ENCODE measurements at regions not wholly inside any gene's neighbourhood (a gene's known extent, or its start where the extent isn't known, plus 50 kb on each side); places are given as distances from the start of the nearest gene placed in this dataset.

DNA sequence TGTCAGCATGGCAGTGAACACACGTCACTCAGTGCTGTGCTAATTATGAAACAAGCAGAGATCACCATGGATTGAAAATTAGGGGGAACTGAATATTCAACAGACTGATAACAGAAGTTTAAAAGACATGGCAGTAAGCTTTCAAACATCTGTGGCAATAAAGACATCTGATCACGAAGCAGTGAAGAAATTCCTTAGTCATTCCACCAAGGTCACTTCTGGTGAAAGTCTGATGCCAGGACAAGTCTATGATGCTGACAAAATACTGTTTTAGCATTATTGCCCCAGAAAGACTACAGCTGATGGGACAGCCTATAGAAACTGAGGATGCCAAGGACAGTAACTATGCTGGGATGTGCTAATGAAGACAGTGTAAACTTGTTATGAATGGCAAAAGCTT is 126.9 kb upstream of the RBM19 start:
- Histone ChIP-seq H3K18ac (ENCODE audit: low read length) (no peak overlapping the region), H3K4me2 (ENCODE audit: insufficient read depth, low read length, poor library complexity, severe bottlenecking) (no peak overlapping the region), H2BK5ac (ENCODE audit: low read length) (no peak overlapping the region), H3K23ac (ENCODE audit: low read depth, low read length, poor library complexity) (no peak overlapping the region), H3K4me3 (ENCODE audit: low read length in 2 of 2) (no peak overlapping the region), H2BK15ac (ENCODE audit: low read length) (no peak overlapping the region), H3K36me3 (replicated peaks in 1 of 2; ENCODE audit: control insufficient read depth in 2 of 2, insufficient read depth in 2 of 2, low read length in 2 of 2) (no peaks in the 10 kb centered on the region), H3K9me3 (replicated peaks in 1 of 2; ENCODE audit: control insufficient read depth in 2 of 2, insufficient read depth in 1 of 2, low read depth in 1 of 2, low read length in 2 of 2) (peaks cover 0 to 6% of the 10 kb centered on the region in 2 donors), H3K14ac (ENCODE audit: low read length) (no peak overlapping the region), H2BK120ac (ENCODE audit: low read depth, low read length) (no peak overlapping the region), H3K79me1 (ENCODE audit: low read depth, low read length) (no peaks in the 10 kb centered on the region), H3K27me3 (ENCODE audit: control insufficient read depth in 3 of 3, insufficient read depth in 3 of 3, low read depth in 1 of 3, low read length in 3 of 3) (no peaks in the 10 kb centered on the region), H4K91ac (ENCODE audit: low read depth, low read length, poor library complexity) (no peak overlapping the region), H2AK5ac (ENCODE audit: low read depth, low read length) (no peak overlapping the region), H4K8ac (ENCODE audit: low read depth, low read length) (no peak overlapping the region), H2AFZ (ENCODE audit: low read length) (no peak overlapping the region), H3K4ac (ENCODE audit: low read length) (no peak overlapping the region), H2BK12ac (ENCODE audit: low read length) (no peak overlapping the region), H3K9ac (ENCODE audit: low read depth, low read length, poor library complexity) (no peak overlapping the region), H3K27ac (replicated peaks; ENCODE audit: low read length) (no peak overlapping the region), H3K4me1 (ENCODE audit: control insufficient read depth in 2 of 2, insufficient read depth in 1 of 2, low read depth in 1 of 2, low read length in 2 of 2) (no peaks in the 10 kb centered on the region)
- DNase-seq (ENCODE audit: low spot score), result no peak
- no CpG with 5 or more reads among the region's 2 CpGs for WGBS, 2 donors (ENCODE audit: extremely low coverage in 2 of 2, insufficient read length in 2 of 2, insufficient replicate concordance in 1 of 2)

GRCh38 chr12:114090211-114090610 is 124.1 kb upstream of the RBM19 start:
- no peak overlapping the region for H2BK120ac ChIP-seq (ENCODE audit: low read depth, low read length)
- no peak overlapping the region for H3K4me2 ChIP-seq (ENCODE audit: insufficient read depth, low read length, poor library complexity, severe bottlenecking)
- no peak for DNase-seq (ENCODE audit: low spot score)
- H3K4ac ChIP-seq (ENCODE audit: low read length), result no peak overlapping the region
- H3K27me3 ChIP-seq (ENCODE audit: control insufficient read depth in 3 of 3, insufficient read depth in 3 of 3, low read depth in 1 of 3, low read length in 3 of 3), result no peaks in the 10 kb centered on the region
- H2AK5ac ChIP-seq (ENCODE audit: low read depth, low read length), result no peak overlapping the region
- peak overlapping the region in 1 of 2 donors; percentile 61 for H3K4me3 ChIP-seq (ENCODE audit: low read length in 2 of 2)
- no peak overlapping the region for H3K9ac ChIP-seq (ENCODE audit: low read depth, low read length, poor library complexity)
- no peak overlapping the region for H3K18ac ChIP-seq (ENCODE audit: low read length)
- no peak overlapping the region for H4K8ac ChIP-seq (ENCODE audit: low read depth, low read length)
- no peaks in the 10 kb centered on the region for H3K79me1 ChIP-seq (ENCODE audit: low read depth, low read length)
- H3K9me3 ChIP-seq (replicated peaks in 1 of 2; ENCODE audit: control insufficient read depth in 2 of 2, insufficient read depth in 1 of 2, low read depth in 1 of 2, low read length in 2 of 2), result peaks cover 0 to 6% of the 10 kb centered on the region in 2 donors
- no peak overlapping the region for H2BK5ac ChIP-seq (ENCODE audit: low read length)
- no peak overlapping the region for H4K91ac ChIP-seq (ENCODE audit: low read depth, low read length, poor library complexity)
- no peak overlapping the region for H2AFZ ChIP-seq (ENCODE audit: low read length)
- H2BK15ac ChIP-seq (ENCODE audit: low read length), result no peak overlapping the region
- H3K36me3 ChIP-seq (replicated peaks in 1 of 2; ENCODE audit: control insufficient read depth in 2 of 2, insufficient read depth in 2 of 2, low read length in 2 of 2), result no peaks in the 10 kb centered on the region
- no peaks in the 10 kb centered on the region for H3K4me1 ChIP-seq (ENCODE audit: control insufficient read depth in 2 of 2, insufficient read depth in 1 of 2, low read depth in 1 of 2, low read length in 2 of 2)
- no peak overlapping the region for H3K23ac ChIP-seq (ENCODE audit: low read depth, low read length, poor library complexity)
- H3K14ac ChIP-seq (ENCODE audit: low read length), result no peak overlapping the region
- WGBS, 2 donors (ENCODE audit: extremely low coverage in 2 of 2, insufficient read length in 2 of 2, insufficient replicate concordance in 1 of 2), result no CpG with 5 or more reads among the region's 5 CpGs
- no peak overlapping the region for H2BK12ac ChIP-seq (ENCODE audit: low read length)
- H3K27ac ChIP-seq (replicated peaks; ENCODE audit: low read length), result no peak overlapping the region

DNA sequence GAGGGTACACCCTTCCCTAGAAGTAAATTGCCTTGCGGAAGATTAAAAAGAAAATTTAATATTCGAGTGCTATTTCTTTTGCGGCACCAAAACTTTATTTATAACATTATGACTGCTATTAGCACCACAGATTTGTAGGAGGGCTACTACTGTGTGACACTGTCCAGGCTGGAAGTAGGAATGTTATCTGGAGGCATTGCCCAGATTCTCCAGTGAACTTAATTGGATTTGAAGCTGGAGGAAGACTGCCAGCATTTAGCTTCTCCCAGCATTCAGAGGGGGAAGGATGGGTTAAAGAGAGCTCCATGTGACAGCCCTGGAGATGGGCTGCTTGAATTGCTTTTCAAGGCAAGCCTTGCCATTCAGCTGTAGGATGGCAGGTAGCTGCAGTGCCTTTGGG is 107.0 kb upstream of the RBM19 start:
- H3K9me3 ChIP-seq (replicated peaks in 1 of 2; ENCODE audit: control insufficient read depth in 2 of 2, insufficient read depth in 1 of 2, low read depth in 1 of 2, low read length in 2 of 2), result no peaks in the 10 kb centered on the region
- no peak overlapping the region for H3K4ac ChIP-seq (ENCODE audit: low read length)
- H4K91ac ChIP-seq (ENCODE audit: low read depth, low read length, poor library complexity), result no peak overlapping the region
- no peak overlapping the region for H2AK5ac ChIP-seq (ENCODE audit: low read depth, low read length)
- H3K4me1 ChIP-seq (ENCODE audit: control insufficient read depth in 2 of 2, insufficient read depth in 1 of 2, low read depth in 1 of 2, low read length in 2 of 2), result no peaks in the 10 kb centered on the region
- H3K36me3 ChIP-seq (replicated peaks in 1 of 2; ENCODE audit: control insufficient read depth in 2 of 2, insufficient read depth in 2 of 2, low read length in 2 of 2), result no peaks in the 10 kb centered on the region
- no peak overlapping the region for H3K27ac ChIP-seq (replicated peaks; ENCODE audit: low read length)
- peaks cover 0 to 12% (median 0%) of the 10 kb centered on the region in 3 experiments for H3K27me3 ChIP-seq (ENCODE audit: control insufficient read depth in 3 of 3, insufficient read depth in 3 of 3, low read depth in 1 of 3, low read length in 3 of 3)
- H3K79me1 ChIP-seq (ENCODE audit: low read depth, low read length), result no peaks in the 10 kb centered on the region
- H2BK12ac ChIP-seq (ENCODE audit: low read length), result no peak overlapping the region
- H3K14ac ChIP-seq (ENCODE audit: low read length), result no peak overlapping the region
- H3K4me2 ChIP-seq (ENCODE audit: insufficient read depth, low read length, poor library complexity, severe bottlenecking), result no peak overlapping the region
- no peak for DNase-seq (ENCODE audit: low spot score)
- H2BK120ac ChIP-seq (ENCODE audit: low read depth, low read length), result no peak overlapping the region
- H3K4me3 ChIP-seq (ENCODE audit: low read length in 2 of 2), result no peak overlapping the region
- H3K9ac ChIP-seq (ENCODE audit: low read depth, low read length, poor library complexity), result no peak overlapping the region
- H2AFZ ChIP-seq (ENCODE audit: low read length), result no peak overlapping the region
- no peak overlapping the region for H3K18ac ChIP-seq (ENCODE audit: low read length)
- H2BK5ac ChIP-seq (ENCODE audit: low read length), result no peak overlapping the region
- H2BK15ac ChIP-seq (ENCODE audit: low read length), result no peak overlapping the region
- no peak overlapping the region for H4K8ac ChIP-seq (ENCODE audit: low read depth, low read length)
- H3K23ac ChIP-seq (ENCODE audit: low read depth, low read length, poor library complexity), result no peak overlapping the region
- no CpG with 5 or more reads among the region's 3 CpGs for WGBS, 2 donors (ENCODE audit: extremely low coverage in 2 of 2, insufficient read length in 2 of 2, insufficient replicate concordance in 1 of 2)

GRCh38 chr12:114069507-114069906 is 103.4 kb upstream of the RBM19 start:
- Histone ChIP-seq H4K91ac (ENCODE audit: low read depth, low read length, poor library complexity) (no peak overlapping the region), H2BK15ac (ENCODE audit: low read length) (no peak overlapping the region), H3K9me3 (replicated peaks in 1 of 2; ENCODE audit: control insufficient read depth in 2 of 2, insufficient read depth in 1 of 2, low read depth in 1 of 2, low read length in 2 of 2) (no peaks in the 10 kb centered on the region), H3K18ac (ENCODE audit: low read length) (no peak overlapping the region), H2AK5ac (ENCODE audit: low read depth, low read length) (no peak overlapping the region), H4K8ac (ENCODE audit: low read depth, low read length) (no peak overlapping the region), H3K9ac (ENCODE audit: low read depth, low read length, poor library complexity) (no peak overlapping the region), H3K14ac (ENCODE audit: low read length) (no peak overlapping the region), H3K36me3 (replicated peaks in 1 of 2; ENCODE audit: control insufficient read depth in 2 of 2, insufficient read depth in 2 of 2, low read length in 2 of 2) (no peaks in the 10 kb centered on the region), H3K4me1 (ENCODE audit: control insufficient read depth in 2 of 2, insufficient read depth in 1 of 2, low read depth in 1 of 2, low read length in 2 of 2) (no peaks in the 10 kb centered on the region), H3K79me1 (ENCODE audit: low read depth, low read length) (no peaks in the 10 kb centered on the region), H2BK12ac (ENCODE audit: low read length) (no peak overlapping the region), H3K27me3 (ENCODE audit: control insufficient read depth in 3 of 3, insufficient read depth in 3 of 3, low read depth in 1 of 3, low read length in 3 of 3) (peaks cover 0 to 46% (median 0%) of the 10 kb centered on the region in 3 experiments), H2AFZ (ENCODE audit: low read length) (no peak overlapping the region), H3K4me2 (ENCODE audit: insufficient read depth, low read length, poor library complexity, severe bottlenecking) (no peak overlapping the region), H2BK120ac (ENCODE audit: low read depth, low read length) (no peak overlapping the region), H3K23ac (ENCODE audit: low read depth, low read length, poor library complexity) (no peak overlapping the region), H3K4me3 (ENCODE audit: low read length in 2 of 2) (no peak overlapping the region), H2BK5ac (ENCODE audit: low read length) (no peak overlapping the region), H3K4ac (ENCODE audit: low read length) (no peak overlapping the region), H3K27ac (replicated peaks; ENCODE audit: low read length) (no peak overlapping the region)
- no peak for DNase-seq (ENCODE audit: low spot score)
- WGBS, 2 donors (ENCODE audit: extremely low coverage in 2 of 2, insufficient read length in 2 of 2, insufficient replicate concordance in 1 of 2), result no CpG with 5 or more reads among the region's 2 CpGs
